NCI-H524 (cell line): ENCODE measurements at regions not wholly inside any gene's neighbourhood (a gene's known extent, or its start where the extent isn't known, plus 50 kb on each side); places are given as distances from the start of the nearest gene placed in this dataset.

Experiments
- DNase-seq, 2 experiments: peaks; one replicate each; lab custom pipeline; 2025; lab: John Stamatoyannopoulos, UW

GRCh38 chr11:128089962-128090361 is 497.4 kb downstream of the ETS1 start:
- DNase-seq: no peak

- DNase-seq: no peak
These were observed 500.6 kb downstream of the ETS1 start for GRCh38 chr11:128086794-128087193.

- DNase-seq: no peak
These were observed 502.1 kb downstream of the ETS1 start for GRCh38 chr11:128085276-128085675.

- DNase-seq: no peak
These were observed 504.8 kb downstream of the ETS1 start for GRCh38 chr11:128082574-128082973.

- DNase-seq: no peak
These were observed 517.7 kb downstream of the ETS1 start for GRCh38 chr11:128069665-128070064.

GRCh38 chr11:128067780-128068179 is 519.6 kb downstream of the ETS1 start:
- peak in 1 of 2 experiments; percentile 4 for DNase-seq

GRCh38 chr11:128066399-128066798 is 521.0 kb downstream of the ETS1 start:
- DNase-seq: no peak

GRCh38 chr11:128061281-128061871 is 526.0 kb downstream of the ETS1 start:
- DNase-seq: no peak

GRCh38 chr11:128058580-128059208 is 528.7 kb downstream of the ETS1 start:
- DNase-seq: no peak

GRCh38 chr11:128057786-128058395 is 529.5 kb downstream of the ETS1 start:
- DNase-seq: no peak

GRCh38 chr11:128055576-128056217 is 531.7 kb downstream of the ETS1 start:
- DNase-seq: no peak

- peak in 1 of 2 experiments; percentile 4 for DNase-seq
These were observed 533.1 kb downstream of the ETS1 start for GRCh38 chr11:128053981-128054931.

GRCh38 chr11:128052912-128053641 is 534.3 kb downstream of the ETS1 start:
- DNase-seq: no peak

- no peak for DNase-seq
These were observed 539.2 kb downstream of the ETS1 start for GRCh38 chr11:128048121-128048520.

- DNase-seq: no peak
These were observed 540.3 kb downstream of the ETS1 start for GRCh38 chr11:128047026-128047425.

- DNase-seq: no peak
These were observed 541.1 kb downstream of the ETS1 start for GRCh38 chr11:128046213-128046612.

GRCh38 chr11:128045094-128045725 is 542.1 kb downstream of the ETS1 start:
- DNase-seq: no peak

GRCh38 chr11:128042290-128042751 is 545.0 kb downstream of the ETS1 start:
- DNase-seq: no peak

GRCh38 chr11:128040603-128041002 is 546.8 kb downstream of the ETS1 start:
- DNase-seq: no peak
